Gastrocnemius medialis (tissue), 4 donors: ENCODE measurements at regions not wholly inside any gene's neighbourhood (a gene's known extent, or its start where the extent isn't known, plus 50 kb on each side); places are given as distances from the start of the nearest gene placed in this dataset.

Source experiments
- ATAC-seq, 2 donors: fragments of 150-250 bp; one replicate each; pipeline ENCODE4 v1.9.1; 2016
- DNase-seq, 2 donors: peaks; one replicate each; pipeline ENCODE4 v3.0.0-alpha.2; 2019
- H3K27ac ChIP-seq, 4 donors: fragments of 200-600 bp; sonication (generic); 1 replicate in 1 of 4; 2 replicates in 3 of 4; pipeline ENCODE4 v1.5.1; 2016 to 2018; ENCODE audit warnings: mild to moderate bottlenecking in 2 of 4, moderate library complexity in 1 of 4
- H3K27me3 ChIP-seq, 3 donors: fragments of 200-600 bp; sonication (generic) in 2 of 3; 1 replicate in 1 of 3; 2 replicates in 2 of 3; pipeline versions ENCODE4 v1.5.1 to v1.6.0; 2016 to 2019; ENCODE audit warnings: mild to moderate bottlenecking in 1 of 3, moderate library complexity in 1 of 3
- H3K36me3 ChIP-seq, 2 donors: fragments of 200-600 bp; sonication (generic) in 1 of 2; one replicate each; pipeline ENCODE4 v1.5.1; 2017 to 2018
- H3K4me1 ChIP-seq, 2 donors: fragments of 200-600 bp; sonication (generic) in 1 of 2; one replicate each; pipeline ENCODE4 v1.5.1; 2016 to 2017; ENCODE audit warnings: mild to moderate bottlenecking in 2 of 2
- H3K4me3 ChIP-seq, 4 donors: fragments of 200-600 bp; sonication (generic) in 3 of 4; 1 replicate in 1 of 4; 2 replicates in 3 of 4; pipeline ENCODE4 v1.5.1; 2016 to 2019; ENCODE audit warnings: mild to moderate bottlenecking in 2 of 4
- H3K9me3 ChIP-seq, 3 donors: fragments of 200-600 bp; sonication (generic) in 2 of 3; 1 replicate in 1 of 3; 2 replicates in 2 of 3; pipeline ENCODE4 v1.5.1; 2016 to 2019
- CTCF ChIP-seq, 5 experiments: fragments of 450-650 bp in 3 of 5; fragments of 200-600 bp in 2 of 5; sonication (generic) in 2 of 5; IDR thresholded peaks in 4 of 5; conservative IDR thresholded peaks in 1 of 5; 1 replicate in 4 of 5; 2 replicates in 1 of 5; pipeline ENCODE4 v1.5.1; 2016 to 2019; ENCODE audit warnings: antibody characterized with exemption in 5 of 5, mild to moderate bottlenecking in 3 of 5, moderate library complexity in 3 of 5
- POLR2A ChIP-seq, 2 donors: fragments of 450-650 bp; IDR thresholded peaks; one replicate each; pipeline ENCODE4 v1.6.1; 2017; ENCODE audit warnings: antibody characterized with exemption in 2 of 2, mild to moderate bottlenecking in 2 of 2, moderate library complexity in 2 of 2
- in situ Hi-C, 4 donors: fragments of 200-750 bp; cut with MboI; loops; one replicate each; pipeline versions ENCODE4 v1.15.0 to v1.8.0; 2017; ENCODE audit warnings: low sequenced_read_pairs in 4 of 4
- intact Hi-C: fragments of 100-400 bp; cut with DNase I; formaldehyde crosslinking; loops from one replicate; pipeline ENCODE4 v1.15.1; 2023; ENCODE audit warnings: low total_unique reads

GRCh38 chr12:87687362-87687761, 341.8 kb downstream of the C12orf50 start:
- intact Hi-C loops = no loop called here
- no peaks in the 10 kb centered on the region for H3K4me1 ChIP-seq
- ATAC-seq (no peak), DNase-seq (no peak)
- no peaks in the 10 kb centered on the region for H3K27me3 ChIP-seq
- H3K4me3 ChIP-seq = no peak overlapping the region
- H3K27ac ChIP-seq = no peak overlapping the region
- in situ Hi-C loops = no loop called here
- H3K36me3 ChIP-seq = no peaks in the 10 kb centered on the region
- no peaks in the 10 kb centered on the region for H3K9me3 ChIP-seq
- TF ChIP-seq CTCF (IDR thresholded peaks at IDR 0.05 in 4 of 5, conservative IDR thresholded peaks at IDR 0.05 in 1 of 5) (no peak), POLR2A (IDR thresholded peaks at IDR 0.05) (no peak)

DNA sequence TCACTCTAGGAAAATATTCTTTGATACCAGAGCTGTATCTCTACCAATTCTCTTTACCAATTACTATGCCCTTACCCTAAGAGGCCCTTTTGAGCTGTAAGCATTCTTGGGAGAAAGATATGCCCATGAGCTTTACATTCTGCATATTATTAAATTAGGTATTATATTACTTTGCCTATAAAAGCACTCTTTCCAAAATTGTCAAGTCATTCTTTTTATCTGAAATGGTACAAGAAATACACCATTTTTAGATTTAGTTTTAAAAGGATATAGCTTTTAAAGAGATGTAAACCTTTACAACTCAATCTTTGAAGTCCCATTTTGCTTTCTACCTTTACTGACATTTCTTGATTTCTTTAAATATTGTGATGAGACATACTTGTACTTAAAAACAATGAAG, 343.5 kb downstream of the C12orf50 start:
- ATAC-seq (no peak), DNase-seq (no peak)
- intact Hi-C loops (no loop called here), in situ Hi-C loops (no loop called here)
- TF ChIP-seq POLR2A (IDR thresholded peaks at IDR 0.05) (no peak), CTCF (IDR thresholded peaks at IDR 0.05 in 4 of 5, conservative IDR thresholded peaks at IDR 0.05 in 1 of 5) (no peak)
- no peaks in the 10 kb centered on the region for H3K4me1 ChIP-seq
- H3K27ac ChIP-seq = no peak overlapping the region
- no peak overlapping the region for H3K4me3 ChIP-seq
- H3K27me3 ChIP-seq = no peaks in the 10 kb centered on the region
- no peaks in the 10 kb centered on the region for H3K36me3 ChIP-seq
- no peaks in the 10 kb centered on the region for H3K9me3 ChIP-seq

- H3K4me1 ChIP-seq = no peaks in the 10 kb centered on the region
- intact Hi-C loops (no loop called here), in situ Hi-C loops (no loop called here)
- no peaks in the 10 kb centered on the region for H3K9me3 ChIP-seq
- no peak for TF ChIP-seq CTCF (IDR thresholded peaks at IDR 0.05 in 4 of 5, conservative IDR thresholded peaks at IDR 0.05 in 1 of 5)
- no peak for TF ChIP-seq POLR2A (IDR thresholded peaks at IDR 0.05)
- H3K27me3 ChIP-seq = no peaks in the 10 kb centered on the region
- ATAC-seq (no peak), DNase-seq (no peak)
- no peaks in the 10 kb centered on the region for H3K36me3 ChIP-seq
- no peak overlapping the region for H3K27ac ChIP-seq
- H3K4me3 ChIP-seq = no peak overlapping the region
Measured at GRCh38 chr12:87679251-87679650, 349.9 kb downstream of the C12orf50 start.

DNA sequence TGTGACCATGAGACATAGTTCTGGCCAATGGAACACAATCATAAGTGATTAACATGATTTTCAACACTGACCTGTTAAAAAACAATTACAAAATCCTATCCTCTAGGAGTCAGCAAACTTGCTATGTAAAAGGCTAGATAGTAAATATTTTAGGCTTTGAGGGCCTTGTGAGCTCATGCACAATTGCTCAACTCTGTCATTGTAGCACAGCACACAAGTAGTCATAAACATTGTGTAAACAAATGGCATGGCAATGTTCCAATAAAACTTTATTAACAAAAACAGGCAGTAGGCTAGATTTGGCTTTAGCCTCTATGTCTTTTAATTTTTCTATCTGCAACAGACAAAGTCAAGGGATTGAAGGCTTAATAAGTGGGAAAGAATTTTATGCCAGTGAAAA, 350.7 kb downstream of the C12orf50 start:
- no peak for TF ChIP-seq CTCF (IDR thresholded peaks at IDR 0.05 in 4 of 5, conservative IDR thresholded peaks at IDR 0.05 in 1 of 5)
- TF ChIP-seq POLR2A (IDR thresholded peaks at IDR 0.05) = no peak
- no peaks in the 10 kb centered on the region for H3K4me1 ChIP-seq
- no peak overlapping the region for H3K4me3 ChIP-seq
- H3K27ac ChIP-seq = no peak overlapping the region
- DNase-seq = no peak
- H3K36me3 ChIP-seq = no peaks in the 10 kb centered on the region
- H3K9me3 ChIP-seq = no peaks in the 10 kb centered on the region
- in situ Hi-C loops (no loop called here), intact Hi-C loops (no loop called here)
- no peak for ATAC-seq
- no peaks in the 10 kb centered on the region for H3K27me3 ChIP-seq

GRCh38 chr12:87676731-87677130, 352.5 kb downstream of the C12orf50 start:
- no peak overlapping the region for H3K4me3 ChIP-seq
- H3K9me3 ChIP-seq = no peaks in the 10 kb centered on the region
- H3K27ac ChIP-seq = no peak overlapping the region
- no peak for TF ChIP-seq CTCF (IDR thresholded peaks at IDR 0.05 in 4 of 5, conservative IDR thresholded peaks at IDR 0.05 in 1 of 5)
- intact Hi-C loops = no loop called here
- no peaks in the 10 kb centered on the region for H3K36me3 ChIP-seq
- no peak for ATAC-seq
- in situ Hi-C loops = no loop called here
- no peak for DNase-seq
- H3K4me1 ChIP-seq = no peaks in the 10 kb centered on the region
- H3K27me3 ChIP-seq = no peaks in the 10 kb centered on the region
